Parathyroid adenoma (tissue), 2 donors: ENCODE measurements at regions not wholly inside any gene's neighbourhood (a gene's known extent, or its start where the extent isn't known, plus 50 kb on each side); places are given as distances from the start of the nearest gene placed in this dataset.

Source experiments
- H2AFZ ChIP-seq: fragments of 300-600 bp; sonication (generic); one replicate; pipeline ENCODE4 v1.7.0; 2017; ENCODE audit warnings: antibody characterized with exemption, mild to moderate bottlenecking
- H3K27ac ChIP-seq: fragments of 300-600 bp; sonication (generic); one replicate; pipeline ENCODE4 v1.7.0; 2017
- H3K27me3 ChIP-seq: fragments of 300-600 bp; sonication (generic); one replicate; pipeline ENCODE4 v1.7.0; 2017; ENCODE audit warnings: low read length; ENCODE audit not compliant: control insufficient read depth, insufficient read depth
- H3K36me3 ChIP-seq: fragments of 300-600 bp; sonication (generic); one replicate; pipeline ENCODE4 v1.7.0; 2017; ENCODE audit warnings: low read length; ENCODE audit not compliant: control insufficient read depth, insufficient read depth
- H3K4me1 ChIP-seq: fragments of 300-600 bp; sonication (generic); one replicate; pipeline ENCODE4 v1.7.0; 2017; ENCODE audit warnings: control low read depth
- H3K4me2 ChIP-seq: fragments of 300-600 bp; sonication (generic); one replicate; pipeline ENCODE4 v1.7.0; 2017; ENCODE audit warnings: low read length
- H3K4me3 ChIP-seq: fragments of 300-600 bp; sonication (generic); one replicate; pipeline ENCODE4 v1.7.0; 2017; ENCODE audit warnings: low read depth, low read length
- H3K79me2 ChIP-seq: fragments of 300-600 bp; sonication (generic); one replicate; pipeline ENCODE4 v1.7.0; 2017; ENCODE audit warnings: control low read depth
- H3K9ac ChIP-seq: fragments of 300-600 bp; sonication (generic); one replicate; pipeline ENCODE4 v1.7.0; 2017; ENCODE audit warnings: mild to moderate bottlenecking
- H3K9me3 ChIP-seq: fragments of 300-600 bp; sonication (generic); one replicate; pipeline ENCODE4 v1.7.0; 2017; ENCODE audit warnings: low read length; ENCODE audit not compliant: control insufficient read depth
- TF ChIP-seq, protein P1 (sequence below): fragments of 300-600 bp; sonication (generic); IDR thresholded peaks from one replicate; pipeline ENCODE4 v1.7.0; 2017; ENCODE audit warnings: antibody characterized with exemption, mild to moderate bottlenecking
- donor health status: primary hyperparathyroidism.

DNA sequence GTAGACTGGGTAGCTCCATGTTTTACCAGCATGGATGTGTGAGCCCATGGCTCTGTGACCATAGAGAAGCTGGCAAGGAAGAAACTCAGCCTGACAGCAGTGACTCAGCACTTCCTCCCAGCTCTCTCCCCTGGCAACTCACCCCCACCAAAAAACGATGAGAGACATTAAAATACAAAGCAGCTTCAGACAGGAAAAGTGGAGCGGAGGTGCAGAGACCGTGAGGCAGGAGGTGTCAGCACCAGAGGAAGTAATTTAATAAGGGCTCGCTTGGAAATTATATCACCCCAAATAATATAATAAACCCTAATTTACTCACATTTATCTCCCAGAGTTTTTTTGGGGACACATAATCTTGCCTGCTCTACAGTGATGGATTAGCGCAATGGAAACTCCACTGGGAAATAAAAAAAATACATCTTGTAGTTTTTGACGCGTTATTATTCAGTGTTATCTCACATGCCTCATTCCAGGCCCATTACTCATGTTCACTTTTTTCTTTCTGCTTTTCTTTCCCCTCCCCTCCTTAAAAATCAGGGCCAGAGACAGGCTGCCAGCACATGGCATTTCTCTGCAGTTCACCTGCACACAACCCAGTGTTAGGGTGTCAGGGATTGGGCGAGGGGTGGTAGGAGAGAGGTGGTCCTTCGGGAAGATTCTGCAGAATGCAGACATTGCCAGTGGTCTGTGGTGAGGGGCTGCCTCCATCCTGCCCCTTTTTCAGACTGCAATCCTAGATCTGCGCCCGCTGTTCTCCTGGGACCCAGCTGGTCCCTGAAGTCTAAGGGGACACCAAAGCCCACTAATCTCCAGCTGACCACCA is 170.8 kb downstream of the BUD13 start:
- H3K9me3 ChIP-seq = no peaks in the 10 kb centered on the region
- H2AFZ ChIP-seq = no peak overlapping the region
- H3K4me3 ChIP-seq = no peak overlapping the region
- H3K4me1 ChIP-seq = no peaks in the 10 kb centered on the region
- H3K27me3 ChIP-seq = no peaks in the 10 kb centered on the region
- H3K4me2 ChIP-seq = no peak overlapping the region
- no peak overlapping the region for H3K27ac ChIP-seq
- H3K9ac ChIP-seq = no peak overlapping the region
- H3K36me3 ChIP-seq = no peaks in the 10 kb centered on the region
- H3K79me2 ChIP-seq = no peaks in the 10 kb centered on the region
- TF ChIP-seq, protein P1, sequence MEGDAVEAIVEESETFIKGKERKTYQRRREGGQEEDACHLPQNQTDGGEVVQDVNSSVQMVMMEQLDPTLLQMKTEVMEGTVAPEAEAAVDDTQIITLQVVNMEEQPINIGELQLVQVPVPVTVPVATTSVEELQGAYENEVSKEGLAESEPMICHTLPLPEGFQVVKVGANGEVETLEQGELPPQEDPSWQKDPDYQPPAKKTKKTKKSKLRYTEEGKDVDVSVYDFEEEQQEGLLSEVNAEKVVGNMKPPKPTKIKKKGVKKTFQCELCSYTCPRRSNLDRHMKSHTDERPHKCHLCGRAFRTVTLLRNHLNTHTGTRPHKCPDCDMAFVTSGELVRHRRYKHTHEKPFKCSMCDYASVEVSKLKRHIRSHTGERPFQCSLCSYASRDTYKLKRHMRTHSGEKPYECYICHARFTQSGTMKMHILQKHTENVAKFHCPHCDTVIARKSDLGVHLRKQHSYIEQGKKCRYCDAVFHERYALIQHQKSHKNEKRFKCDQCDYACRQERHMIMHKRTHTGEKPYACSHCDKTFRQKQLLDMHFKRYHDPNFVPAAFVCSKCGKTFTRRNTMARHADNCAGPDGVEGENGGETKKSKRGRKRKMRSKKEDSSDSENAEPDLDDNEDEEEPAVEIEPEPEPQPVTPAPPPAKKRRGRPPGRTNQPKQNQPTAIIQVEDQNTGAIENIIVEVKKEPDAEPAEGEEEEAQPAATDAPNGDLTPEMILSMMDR = no peak

DNA sequence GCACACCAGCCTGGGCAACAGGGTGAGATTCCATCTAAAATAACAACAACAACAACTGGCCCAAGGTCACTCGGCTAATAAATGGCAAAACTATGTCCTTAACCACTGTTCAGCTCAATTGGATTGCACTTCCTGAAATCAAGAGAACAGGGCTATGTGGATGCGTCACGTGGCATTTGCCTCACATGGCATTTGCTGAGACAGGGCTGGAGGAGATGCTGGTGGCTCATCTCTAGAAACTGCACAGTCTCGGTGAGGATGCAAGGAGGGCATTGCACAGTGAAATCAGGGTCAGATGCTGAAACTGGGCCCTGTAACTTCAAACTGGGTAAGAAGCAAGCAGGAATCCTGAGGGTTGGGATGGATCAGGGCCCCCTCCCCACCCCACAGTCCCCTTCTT is 171.9 kb downstream of the BUD13 start:
- TF ChIP-seq, protein P1 = no peak
- Histone ChIP-seq H3K79me2 (no peaks in the 10 kb centered on the region), H3K4me3 (no peak overlapping the region), H3K9me3 (no peaks in the 10 kb centered on the region), H3K36me3 (no peaks in the 10 kb centered on the region), H3K9ac (no peak overlapping the region), H3K27ac (no peak overlapping the region), H2AFZ (no peak overlapping the region), H3K27me3 (no peaks in the 10 kb centered on the region), H3K4me1 (no peaks in the 10 kb centered on the region), H3K4me2 (no peak overlapping the region)

DNA sequence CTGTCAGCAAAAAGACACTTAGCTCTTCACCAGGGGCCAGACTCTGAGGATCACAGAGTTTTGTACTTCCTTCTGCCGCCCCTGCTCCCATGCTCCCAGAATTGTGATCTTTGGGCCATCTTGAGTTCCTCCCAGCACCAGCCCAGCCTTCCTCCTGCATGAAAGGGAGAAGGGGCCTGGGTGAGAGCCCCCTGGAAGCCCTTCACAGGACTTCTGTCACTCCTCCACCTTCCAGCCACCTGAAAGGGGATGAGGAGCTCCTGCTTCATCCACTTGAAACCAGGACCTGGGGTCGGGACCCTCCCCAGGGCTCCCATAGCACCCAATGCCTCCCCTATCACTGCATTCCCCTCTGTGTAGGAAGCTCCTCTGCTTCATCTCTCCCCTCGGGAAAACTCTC is 174.2 kb downstream of the BUD13 start:
- Histone ChIP-seq H3K9ac (no peak overlapping the region), H3K27ac (no peak overlapping the region), H3K4me2 (no peak overlapping the region), H3K27me3 (no peaks in the 10 kb centered on the region), H3K36me3 (no peaks in the 10 kb centered on the region), H3K4me1 (no peaks in the 10 kb centered on the region), H2AFZ (no peak overlapping the region), H3K9me3 (no peaks in the 10 kb centered on the region), H3K4me3 (no peak overlapping the region), H3K79me2 (no peaks in the 10 kb centered on the region)
- TF ChIP-seq, protein P1 = no peak

DNA sequence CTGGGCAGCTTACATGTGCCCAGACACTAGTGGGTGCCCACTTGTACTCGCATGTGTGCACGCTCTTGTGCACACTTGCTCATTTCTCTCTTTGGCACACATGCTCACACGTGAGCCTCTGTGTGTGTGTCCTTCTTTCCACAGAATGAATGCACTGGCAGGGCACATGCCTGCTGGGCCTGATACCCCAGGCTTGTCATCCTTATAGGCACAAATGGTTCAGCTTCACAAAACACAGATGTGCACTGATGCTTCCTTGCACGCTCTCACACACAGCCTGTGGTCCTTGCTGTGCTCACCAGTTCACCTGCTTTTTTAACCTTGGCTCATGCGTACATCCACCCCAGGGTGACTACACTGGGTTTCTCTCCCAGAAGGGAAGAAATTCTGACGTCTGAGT is 174.8 kb downstream of the BUD13 start:
- H3K27me3 ChIP-seq = no peaks in the 10 kb centered on the region
- H2AFZ ChIP-seq = no peak overlapping the region
- no peaks in the 10 kb centered on the region for H3K79me2 ChIP-seq

More for the DNA sequence above, 174.8 kb downstream of the BUD13 start:
- H3K36me3 ChIP-seq = no peaks in the 10 kb centered on the region
- H3K27ac ChIP-seq = no peak overlapping the region
- TF ChIP-seq, protein P1 = no peak
- no peak overlapping the region for H3K9ac ChIP-seq
- H3K4me3 ChIP-seq = no peak overlapping the region
- no peak overlapping the region for H3K4me2 ChIP-seq
- no peaks in the 10 kb centered on the region for H3K4me1 ChIP-seq
- no peaks in the 10 kb centered on the region for H3K9me3 ChIP-seq
